ENCODE measurements at regions not wholly inside any gene's neighbourhood (a gene's known extent, or its start where the extent isn't known, plus 50 kb on each side); places are given as distances from the start of the nearest gene placed in this dataset.

DNA sequence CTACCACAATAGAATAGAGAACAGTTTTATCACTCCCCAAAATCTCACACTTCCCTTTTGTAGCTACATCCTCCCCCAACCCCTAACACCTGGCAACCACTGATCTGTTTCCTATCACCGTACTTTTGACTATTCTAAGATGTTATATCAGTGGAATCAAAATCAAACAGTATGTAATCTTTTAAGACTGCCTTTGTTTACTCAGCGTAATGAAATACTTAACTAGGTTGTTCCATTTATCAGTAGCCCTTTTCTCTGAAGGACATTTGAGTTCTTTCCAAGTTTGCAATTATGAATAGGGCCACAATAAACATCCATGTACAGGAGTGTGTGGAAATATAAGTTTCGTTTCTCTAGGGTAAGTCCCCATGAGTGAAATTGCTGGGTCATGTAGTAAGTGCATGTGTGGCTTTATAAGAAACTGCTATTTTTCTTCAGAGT is 372.3 kb downstream of the SV2B start:
- Histone ChIP-seq H3K4me1 (ENCODE audit: insufficient read depth, low read length) (no peaks in the 10 kb centered on the region), H3K79me2 (ENCODE audit: insufficient read depth, low read length) (no peaks in the 10 kb centered on the region), H3K4me2 (ENCODE audit: low read depth, low read length) (no peak overlapping the region), H2AFZ (ENCODE audit: low read length) (no peak overlapping the region), H3K4me3 (replicated peaks in 1 of 3; ENCODE audit: insufficient read depth in 1 of 3, low read depth in 2 of 3, low read length in 3 of 3) (no peak overlapping the region), H3K27me3 (ENCODE audit: control insufficient read depth in 1 of 2, insufficient read depth in 2 of 2, low read length in 2 of 2) (no peaks in the 10 kb centered on the region), H4K20me1 (ENCODE audit: insufficient read depth, low read length) (no peaks in the 10 kb centered on the region), H3K27ac (ENCODE audit: extremely low read length, insufficient read depth, low read length) (no peak overlapping the region), H3K36me3 (replicated peaks in 1 of 2; ENCODE audit: control insufficient read depth in 1 of 2, insufficient read depth in 2 of 2, low read length in 2 of 2) (no peaks in the 10 kb centered on the region), H3K9ac (ENCODE audit: insufficient read depth, low read depth, low read length) (no peak overlapping the region), H3K9me3 (ENCODE audit: low read length) (no peaks in the 10 kb centered on the region)
- no peak for DNase-seq (ENCODE audit: low spot score)
- in situ Hi-C loops (cut with HindIII; ENCODE audit: extremely low pct_ligation_motif_present, low pct_unique_long_range_greater_than_20kb) (no loop called here), intact Hi-C loops (cut with micrococcal nuclease; ENCODE audit: unreplicated experiment) (no loop called here)
- ChIA-PET POLR2A (no interaction called here), CTCF (ENCODE audit: low intra/inter-chr PET ratio, low total read pairs) (no interaction called here)
- no TSS peak for BruUV-seq (replicated peaks)
- FAIRE-seq: no peak
- ATAC-seq: no peak
- 0% methylated on average over 3 of the region's 3 CpGs for WGBS (ENCODE audit: low lambda C conversion rate)
- TF ChIP-seq MIXL1 (CRISPR knock-in tag; IDR thresholded peaks at IDR 0.05) (no peak), CBX5 (CRISPR knock-in tag; IDR thresholded peaks at IDR 0.05; ENCODE audit: borderline replicate concordance) (no peak), CCDC6 (CRISPR knock-in tag; IDR thresholded peaks at IDR 0.05) (no peak), ELF1 (CRISPR knock-in tag; IDR thresholded peaks at IDR 0.05) (no peak), RAD21 (CRISPR knock-in tag; IDR thresholded peaks at IDR 0.05) (no peak), KLF6 (CRISPR knock-in tag; IDR thresholded peaks at IDR 0.05) (no peak), JUND (CRISPR knock-in tag; IDR thresholded peaks at IDR 0.05) (no peak), TEAD3 (CRISPR knock-in tag; optimal IDR thresholded peaks at IDR 0.05; ENCODE audit: borderline replicate concordance) (no peak), ZBTB1 (CRISPR knock-in tag; IDR thresholded peaks at IDR 0.05; ENCODE audit: borderline replicate concordance) (no peak), ZFP90 (CRISPR knock-in tag; IDR thresholded peaks at IDR 0.05; ENCODE audit: borderline replicate concordance) (no peak), ZNF570 (CRISPR knock-in tag; IDR thresholded peaks at IDR 0.05; ENCODE audit: borderline replicate concordance) (no peak), NFATC3 (CRISPR knock-in tag; IDR thresholded peaks at IDR 0.05) (no peak), CREB1 (IDR thresholded peaks at IDR 0.05) (no peak), CREB1 (CRISPR knock-in tag; IDR thresholded peaks at IDR 0.05) (no peak)
- TF ChIP-seq, protein P1, sequence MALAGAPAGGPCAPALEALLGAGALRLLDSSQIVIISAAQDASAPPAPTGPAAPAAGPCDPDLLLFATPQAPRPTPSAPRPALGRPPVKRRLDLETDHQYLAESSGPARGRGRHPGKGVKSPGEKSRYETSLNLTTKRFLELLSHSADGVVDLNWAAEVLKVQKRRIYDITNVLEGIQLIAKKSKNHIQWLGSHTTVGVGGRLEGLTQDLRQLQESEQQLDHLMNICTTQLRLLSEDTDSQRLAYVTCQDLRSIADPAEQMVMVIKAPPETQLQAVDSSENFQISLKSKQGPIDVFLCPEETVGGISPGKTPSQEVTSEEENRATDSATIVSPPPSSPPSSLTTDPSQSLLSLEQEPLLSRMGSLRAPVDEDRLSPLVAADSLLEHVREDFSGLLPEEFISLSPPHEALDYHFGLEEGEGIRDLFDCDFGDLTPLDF (CRISPR knock-in tag; IDR thresholded peaks at IDR 0.05): no peak
- TF ChIP-seq, protein P2, sequence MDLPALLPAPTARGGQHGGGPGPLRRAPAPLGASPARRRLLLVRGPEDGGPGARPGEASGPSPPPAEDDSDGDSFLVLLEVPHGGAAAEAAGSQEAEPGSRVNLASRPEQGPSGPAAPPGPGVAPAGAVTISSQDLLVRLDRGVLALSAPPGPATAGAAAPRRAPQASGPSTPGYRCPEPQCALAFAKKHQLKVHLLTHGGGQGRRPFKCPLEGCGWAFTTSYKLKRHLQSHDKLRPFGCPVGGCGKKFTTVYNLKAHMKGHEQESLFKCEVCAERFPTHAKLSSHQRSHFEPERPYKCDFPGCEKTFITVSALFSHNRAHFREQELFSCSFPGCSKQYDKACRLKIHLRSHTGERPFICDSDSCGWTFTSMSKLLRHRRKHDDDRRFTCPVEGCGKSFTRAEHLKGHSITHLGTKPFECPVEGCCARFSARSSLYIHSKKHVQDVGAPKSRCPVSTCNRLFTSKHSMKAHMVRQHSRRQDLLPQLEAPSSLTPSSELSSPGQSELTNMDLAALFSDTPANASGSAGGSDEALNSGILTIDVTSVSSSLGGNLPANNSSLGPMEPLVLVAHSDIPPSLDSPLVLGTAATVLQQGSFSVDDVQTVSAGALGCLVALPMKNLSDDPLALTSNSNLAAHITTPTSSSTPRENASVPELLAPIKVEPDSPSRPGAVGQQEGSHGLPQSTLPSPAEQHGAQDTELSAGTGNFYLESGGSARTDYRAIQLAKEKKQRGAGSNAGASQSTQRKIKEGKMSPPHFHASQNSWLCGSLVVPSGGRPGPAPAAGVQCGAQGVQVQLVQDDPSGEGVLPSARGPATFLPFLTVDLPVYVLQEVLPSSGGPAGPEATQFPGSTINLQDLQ (CRISPR knock-in tag; IDR thresholded peaks at IDR 0.05): no peak
- TF ChIP-seq, protein P3, sequence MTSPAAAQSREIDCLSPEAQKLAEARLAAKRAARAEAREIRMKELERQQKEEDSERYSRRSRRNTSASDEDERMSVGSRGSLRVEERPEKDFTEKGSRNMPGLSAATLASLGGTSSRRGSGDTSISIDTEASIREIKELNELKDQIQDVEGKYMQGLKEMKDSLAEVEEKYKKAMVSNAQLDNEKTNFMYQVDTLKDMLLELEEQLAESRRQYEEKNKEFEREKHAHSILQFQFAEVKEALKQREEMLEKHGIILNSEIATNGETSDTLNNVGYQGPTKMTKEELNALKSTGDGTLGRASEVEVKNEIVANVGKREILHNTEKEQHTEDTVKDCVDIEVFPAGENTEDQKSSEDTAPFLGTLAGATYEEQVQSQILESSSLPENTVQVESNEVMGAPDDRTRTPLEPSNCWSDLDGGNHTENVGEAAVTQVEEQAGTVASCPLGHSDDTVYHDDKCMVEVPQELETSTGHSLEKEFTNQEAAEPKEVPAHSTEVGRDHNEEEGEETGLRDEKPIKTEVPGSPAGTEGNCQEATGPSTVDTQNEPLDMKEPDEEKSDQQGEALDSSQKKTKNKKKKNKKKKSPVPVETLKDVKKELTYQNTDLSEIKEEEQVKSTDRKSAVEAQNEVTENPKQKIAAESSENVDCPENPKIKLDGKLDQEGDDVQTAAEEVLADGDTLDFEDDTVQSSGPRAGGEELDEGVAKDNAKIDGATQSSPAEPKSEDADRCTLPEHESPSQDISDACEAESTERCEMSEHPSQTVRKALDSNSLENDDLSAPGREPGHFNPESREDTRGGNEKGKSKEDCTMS (CRISPR knock-in tag; conservative IDR thresholded peaks at IDR 0.05): no peak
- TF ChIP-seq, protein P4, sequence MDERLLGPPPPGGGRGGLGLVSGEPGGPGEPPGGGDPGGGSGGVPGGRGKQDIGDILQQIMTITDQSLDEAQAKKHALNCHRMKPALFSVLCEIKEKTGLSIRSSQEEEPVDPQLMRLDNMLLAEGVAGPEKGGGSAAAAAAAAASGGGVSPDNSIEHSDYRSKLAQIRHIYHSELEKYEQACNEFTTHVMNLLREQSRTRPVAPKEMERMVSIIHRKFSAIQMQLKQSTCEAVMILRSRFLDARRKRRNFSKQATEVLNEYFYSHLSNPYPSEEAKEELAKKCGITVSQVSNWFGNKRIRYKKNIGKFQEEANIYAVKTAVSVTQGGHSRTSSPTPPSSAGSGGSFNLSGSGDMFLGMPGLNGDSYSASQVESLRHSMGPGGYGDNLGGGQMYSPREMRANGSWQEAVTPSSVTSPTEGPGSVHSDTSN (CRISPR knock-in tag; IDR thresholded peaks at IDR 0.05): no peak

Data from HepG2 (cell line).